HUES64 (cell line): ENCODE measurements at regions not wholly inside any gene's neighbourhood (a gene's known extent, or its start where the extent isn't known, plus 50 kb on each side); places are given as distances from the start of the nearest gene placed in this dataset.

Experiments
- H3K27ac ChIP-seq: 2 replicates; pipeline ENCODE4 v1.7.0; 2013; ENCODE audit warnings: low read depth, low read length, inconsistent platforms
- H3K27me3 ChIP-seq: 2 replicates; pipeline ENCODE4 v1.6.1; 2013; ENCODE audit warnings: mild to moderate bottlenecking, low read length; ENCODE audit not compliant: insufficient read depth
- H3K36me3 ChIP-seq: 2 replicates; pipeline ENCODE4 v1.6.1; 2013; ENCODE audit warnings: mild to moderate bottlenecking, low read length; ENCODE audit not compliant: insufficient read depth
- H3K4me1 ChIP-seq: 2 replicates; pipeline ENCODE4 v1.6.1; 2013; ENCODE audit warnings: mild to moderate bottlenecking, low read length, moderate library complexity; ENCODE audit not compliant: insufficient read depth
- H3K4me3 ChIP-seq: 2 replicates; pipeline ENCODE4 v1.5.1; 2013; ENCODE audit warnings: mild to moderate bottlenecking, low read length, moderate library complexity
- H3K9ac ChIP-seq: 2 replicates; pipeline ENCODE4 v1.6.1; 2013; ENCODE audit warnings: mild to moderate bottlenecking, low read depth, low read length
- H3K9me3 ChIP-seq: 2 replicates; pipeline ENCODE4 v1.6.1; 2013; ENCODE audit warnings: low read depth, low read length; ENCODE audit not compliant: insufficient read depth
- WGBS: fragments of 150-250, 120-280 bp; methylation state at CpG from one replicate; pipeline ENCODE4 v1.1.7; 2013; ENCODE audit warnings: missing lambda C conversion rate; 5-methylcytosine and 5-hydroxymethylcytosine counted together

- no peaks in the 10 kb centered on the region for H3K9me3 ChIP-seq
- 79% methylated on average over 8 of the region's 8 CpGs for WGBS
- no peaks in the 10 kb centered on the region for H3K36me3 ChIP-seq
- no peak overlapping the region for H3K27ac ChIP-seq
- H3K27me3 ChIP-seq: no peaks in the 10 kb centered on the region
- no peak overlapping the region for H3K9ac ChIP-seq
- peaks cover 14% of the 10 kb centered on the region for H3K4me1 ChIP-seq
- no peak overlapping the region for H3K4me3 ChIP-seq
These were observed 245.2 kb downstream of the AACS start for GRCh38 chr12:125310461-125310860.

- Histone ChIP-seq H3K27me3 (no peaks in the 10 kb centered on the region), H3K4me1 (peaks cover 14% of the 10 kb centered on the region), H3K9me3 (no peaks in the 10 kb centered on the region), H3K36me3 (no peaks in the 10 kb centered on the region), H3K4me3 (no peak overlapping the region), H3K27ac (no peak overlapping the region), H3K9ac (no peak overlapping the region)
- WGBS: 93% methylated on average over 7 of the region's 7 CpGs
These were observed 245.8 kb downstream of the AACS start for GRCh38 chr12:125311050-125311449.

GRCh38 chr12:125312471-125312870, 247.2 kb downstream of the AACS start:
- H3K4me1 ChIP-seq: peaks cover 14% of the 10 kb centered on the region
- no peaks in the 10 kb centered on the region for H3K36me3 ChIP-seq
- 87% methylated on average over 3 of the region's 3 CpGs for WGBS
- no peaks in the 10 kb centered on the region for H3K27me3 ChIP-seq
- H3K27ac ChIP-seq: no peak overlapping the region
- no peaks in the 10 kb centered on the region for H3K9me3 ChIP-seq
- no peak overlapping the region for H3K9ac ChIP-seq
- H3K4me3 ChIP-seq: no peak overlapping the region

GRCh38 chr12:125314051-125314755, 249.0 kb downstream of the AACS start:
- Histone ChIP-seq H3K4me3 (peak overlapping the region; percentile 27), H3K4me1 (peaks cover 14% of the 10 kb centered on the region), H3K36me3 (no peaks in the 10 kb centered on the region), H3K27me3 (no peaks in the 10 kb centered on the region), H3K27ac (peak overlapping the region; percentile 53; the same call in 1 of the 2 replicates), H3K9me3 (no peaks in the 10 kb centered on the region), H3K9ac (peak overlapping the region; percentile 8; the same call in 1 of the 2 replicates)
- 38% methylated on average over 22 of the region's 22 CpGs for WGBS

- Histone ChIP-seq H3K27me3 (no peaks in the 10 kb centered on the region), H3K9me3 (no peaks in the 10 kb centered on the region)
- 86% methylated on average over 1 of the region's 1 CpG for WGBS
These were observed 250.5 kb downstream of the AACS start for GRCh38 chr12:125315771-125316170.

GRCh38 chr12:125320177-125320576, 254.9 kb downstream of the AACS start:
- H3K27me3 ChIP-seq: no peaks in the 10 kb centered on the region
- peaks cover 14% of the 10 kb centered on the region; the same call in 1 of the 2 replicates for H3K4me1 ChIP-seq
- H3K36me3 ChIP-seq: no peaks in the 10 kb centered on the region; the same call in 1 of the 2 replicates
- H3K9ac ChIP-seq: no peak overlapping the region
- H3K4me3 ChIP-seq: no peak overlapping the region
- no peak overlapping the region for H3K27ac ChIP-seq
- no peaks in the 10 kb centered on the region for H3K9me3 ChIP-seq
- 91% methylated on average over 5 of the region's 6 CpGs for WGBS

More at GRCh38 chr12:125315771-125316170, 250.5 kb downstream of the AACS start:
- Histone ChIP-seq H3K27ac (no peak overlapping the region), H3K36me3 (no peaks in the 10 kb centered on the region), H3K4me3 (no peak overlapping the region), H3K4me1 (peaks cover 14% of the 10 kb centered on the region), H3K9ac (no peak overlapping the region)

- H3K27me3 ChIP-seq: no peaks in the 10 kb centered on the region
- no peak overlapping the region for H3K9ac ChIP-seq
- H3K4me1 ChIP-seq: peaks cover 36% of the 10 kb centered on the region
- 70% methylated on average over 8 of the region's 9 CpGs for WGBS
- peaks cover 9% of the 10 kb centered on the region for H3K9me3 ChIP-seq
- H3K4me3 ChIP-seq: no peak overlapping the region
- peak overlapping the region; percentile 34; the same call in 1 of the 2 replicates for H3K27ac ChIP-seq
- no peaks in the 10 kb centered on the region; the same call in 1 of the 2 replicates for H3K36me3 ChIP-seq
These were observed 259.7 kb downstream of the AACS start for GRCh38 chr12:125324861-125325490.

- WGBS: 52% methylated on average over 16 of the region's 16 CpGs
- H3K9ac ChIP-seq: peak overlapping the region; percentile 12; the same call in 1 of the 2 replicates
- no peaks in the 10 kb centered on the region for H3K36me3 ChIP-seq
- no peak overlapping the region for H3K4me3 ChIP-seq
- H3K27me3 ChIP-seq: no peaks in the 10 kb centered on the region
- peak overlapping the region; percentile 93 for H3K27ac ChIP-seq
- peaks cover 38% of the 10 kb centered on the region for H3K4me1 ChIP-seq
- peaks cover 9% of the 10 kb centered on the region for H3K9me3 ChIP-seq
These were observed 264.2 kb downstream of the AACS start for GRCh38 chr12:125329239-125330102.

- no peaks in the 10 kb centered on the region for H3K27me3 ChIP-seq
- peak overlapping the region; percentile 82 for H3K4me3 ChIP-seq
- peaks cover 9% of the 10 kb centered on the region for H3K9me3 ChIP-seq
- H3K27ac ChIP-seq: peak overlapping the region; percentile 78
- peak overlapping the region; percentile 78 for H3K9ac ChIP-seq
- peaks cover 29% of the 10 kb centered on the region for H3K4me1 ChIP-seq
- H3K36me3 ChIP-seq: no peaks in the 10 kb centered on the region
- WGBS: under 1% methylated on average over 30 of the region's 30 CpGs
These were observed 265.6 kb downstream of the AACS start for GRCh38 chr12:125330645-125331341.

- peak overlapping the region; percentile 82 for H3K4me3 ChIP-seq
- 29% methylated on average over 12 of the region's 16 CpGs for WGBS
- H3K4me1 ChIP-seq: peaks cover 25% of the 10 kb centered on the region
- no peaks in the 10 kb centered on the region for H3K36me3 ChIP-seq
- peak overlapping the region; percentile 78 for H3K27ac ChIP-seq
- H3K9ac ChIP-seq: peak overlapping the region; percentile 78
- no peaks in the 10 kb centered on the region for H3K27me3 ChIP-seq
- H3K9me3 ChIP-seq: peaks cover 9% of the 10 kb centered on the region
These were observed 266.3 kb downstream of the AACS start for GRCh38 chr12:125331342-125332052.
